ENCODE measurements at regions not wholly inside any gene's neighbourhood (a gene's known extent, or its start where the extent isn't known, plus 50 kb on each side); places are given as distances from the start of the nearest gene placed in this dataset.
"Not testable (repeated sequence)": the region's sequence is repeated elsewhere in the genome, so short reads cannot be mapped to it uniquely, and the experiment has no call there.

DNA sequence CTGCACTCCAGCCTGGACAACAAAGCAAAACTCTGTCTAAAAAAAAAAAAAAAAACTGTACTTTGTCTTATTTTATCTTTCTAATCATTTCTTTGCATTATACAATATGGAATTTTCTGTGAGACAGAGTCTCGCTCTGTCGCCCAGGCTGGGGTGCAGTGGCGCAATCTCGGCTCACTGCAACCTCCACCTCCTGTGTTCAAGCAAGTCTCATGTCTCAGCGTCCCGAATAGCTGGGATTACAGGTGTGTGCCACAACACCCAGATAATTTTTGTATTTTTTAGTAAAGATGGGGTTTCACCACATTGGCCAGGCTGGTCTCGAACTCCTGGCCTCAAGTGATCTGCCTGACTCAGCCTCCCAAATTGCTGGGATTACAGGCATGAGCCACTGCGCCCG, 90.0 kb downstream of the MRPL14 start:
- DNase-seq (ENCODE audit: low read depth in 2 of 2) = not testable (repeated sequence)

DNA sequence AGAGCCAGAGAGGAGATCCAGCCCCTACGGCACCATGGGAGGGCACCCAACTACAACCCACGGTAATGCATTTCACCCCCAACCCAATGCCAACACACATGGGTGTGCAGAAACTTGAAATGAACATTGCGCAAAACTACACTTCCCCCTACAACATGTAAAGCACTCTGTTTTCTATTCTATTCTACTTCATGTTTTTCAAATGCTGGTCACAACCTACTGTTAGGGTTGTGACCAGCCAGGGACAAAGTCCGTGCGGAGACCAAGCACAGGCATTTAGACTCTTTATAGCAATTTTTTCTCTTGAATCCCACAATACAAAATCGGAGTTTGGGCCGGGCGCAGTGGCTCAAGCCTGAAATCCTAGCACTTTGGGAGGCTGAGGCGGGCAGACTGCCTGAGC, 90.6 kb downstream of the MRPL14 start:
- DNase-seq (ENCODE audit: low read depth in 2 of 2) = no peak

DNA sequence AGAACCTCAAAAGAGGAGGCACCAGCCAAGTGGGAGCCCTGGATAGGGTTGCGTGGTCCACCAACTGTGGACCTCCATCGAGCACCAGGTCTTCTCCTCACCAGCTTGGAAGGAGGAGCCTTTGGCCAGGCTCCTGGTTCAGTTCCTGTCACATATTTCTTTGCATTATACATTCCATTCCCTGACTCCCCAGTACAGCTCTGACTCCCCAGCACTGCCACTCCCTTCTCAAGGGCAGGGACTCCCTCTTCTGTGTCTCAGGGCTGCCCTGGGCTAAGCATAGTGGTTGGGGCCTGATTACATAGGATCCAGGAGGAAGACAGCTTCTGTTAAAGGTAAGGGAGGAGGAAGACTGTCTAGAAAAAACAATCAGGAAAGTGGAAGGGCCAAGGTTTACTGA, 91.1 kb downstream of the MRPL14 start:
- DNase-seq (ENCODE audit: low read depth in 2 of 2) = no peak

DNA sequence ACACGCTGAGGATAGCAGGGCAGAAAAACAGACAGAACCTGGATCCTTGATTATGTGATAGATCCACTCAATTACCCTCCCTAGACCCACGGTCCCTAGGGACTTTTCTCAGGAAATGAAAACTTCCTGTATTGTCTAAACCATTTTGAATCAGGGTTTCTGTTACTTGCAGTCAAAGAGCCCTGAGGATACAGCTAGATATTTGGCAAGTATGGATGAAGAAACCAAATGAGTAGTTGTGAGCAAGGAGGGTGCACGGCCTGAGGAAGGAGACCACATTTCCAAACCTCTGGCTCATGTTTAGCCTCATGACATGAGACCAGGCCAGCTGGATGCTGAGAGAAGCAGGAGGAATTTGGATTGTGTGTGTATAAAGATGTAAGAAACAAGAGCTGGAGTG, 91.6 kb downstream of the MRPL14 start:
- DNase-seq (ENCODE audit: low read depth in 2 of 2) = no peak

DNA sequence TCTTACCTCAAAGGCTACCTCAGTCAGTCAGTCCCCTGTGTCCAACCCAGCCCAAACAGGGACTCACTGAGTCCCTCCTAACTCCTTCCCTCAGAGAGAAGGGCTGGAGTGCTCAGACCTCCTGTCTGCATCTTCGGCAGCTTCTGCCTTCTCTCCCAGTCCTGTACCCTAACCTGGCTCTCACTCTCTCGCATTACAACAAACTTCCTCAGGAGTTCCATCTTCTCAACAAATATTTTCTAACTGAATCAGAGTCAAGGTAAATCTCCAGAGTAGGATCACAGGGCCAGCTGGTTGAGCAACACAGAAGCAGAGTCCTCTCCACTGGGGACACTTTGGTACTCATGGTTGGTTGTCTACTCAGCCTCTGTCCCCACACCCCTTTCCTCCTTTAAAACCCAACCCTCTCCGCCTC, 92.3 kb downstream of the MRPL14 start:
- DNase-seq (ENCODE audit: low read depth in 2 of 2) = no peak

DNA sequence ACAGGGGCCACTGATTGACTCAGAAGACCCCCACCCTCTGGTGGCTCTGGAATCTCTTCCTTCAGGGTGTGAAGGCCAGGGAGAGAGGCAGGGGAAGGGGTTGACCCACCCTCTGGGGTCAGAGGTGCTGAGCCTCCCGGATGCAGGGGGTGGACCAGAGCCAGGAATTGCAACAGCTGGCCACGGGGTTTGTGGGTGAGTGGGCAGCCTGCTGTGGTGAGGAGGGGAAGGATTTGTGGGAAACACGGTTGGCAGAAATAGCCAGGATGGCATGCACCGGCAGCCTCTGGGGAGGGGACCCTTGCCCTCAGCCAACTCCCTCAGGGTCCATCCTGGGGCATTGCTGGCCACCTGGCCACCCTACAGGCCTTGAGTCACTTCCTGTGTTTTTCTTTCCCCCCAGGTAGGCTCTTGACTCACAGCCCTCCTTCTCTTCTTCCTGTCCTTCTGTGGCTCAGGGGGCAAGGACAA, 92.8 kb downstream of the MRPL14 start:
- no peak for DNase-seq (ENCODE audit: low read depth in 2 of 2)

DNA sequence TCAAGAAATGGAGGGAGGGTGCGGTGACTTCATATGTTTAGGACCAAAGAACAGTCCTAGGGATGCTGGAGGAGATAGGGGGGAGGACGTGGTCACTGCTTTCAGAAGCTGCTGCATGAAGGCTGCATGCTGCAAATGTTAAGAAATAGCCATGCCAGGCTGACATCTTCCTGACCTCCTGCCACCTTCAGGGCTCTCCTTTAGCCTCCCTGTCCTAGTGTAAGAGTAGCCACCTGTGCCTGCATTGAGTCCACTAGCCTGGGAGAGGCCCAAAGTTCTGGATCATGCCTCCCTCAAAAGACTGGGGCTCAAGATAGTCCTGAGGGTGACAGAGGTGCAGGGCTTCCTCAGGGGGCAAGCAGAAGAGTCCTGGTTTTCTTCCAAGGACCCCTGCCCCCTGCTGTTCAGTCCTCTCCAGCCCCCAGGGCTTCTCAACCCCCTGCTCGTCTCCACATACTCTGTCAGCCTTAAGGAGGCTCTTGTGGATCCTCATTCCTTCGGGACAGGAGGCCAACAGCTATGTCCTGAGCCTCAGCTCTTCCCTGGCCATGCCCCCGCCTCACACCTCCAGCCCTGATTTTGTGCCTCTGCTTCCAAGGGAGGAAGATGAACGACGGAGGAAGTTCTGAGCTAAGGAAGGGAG, 96.3 kb downstream of the MRPL14 start:
- DNase-seq (ENCODE audit: low read depth in 2 of 2) = no peak

DNA sequence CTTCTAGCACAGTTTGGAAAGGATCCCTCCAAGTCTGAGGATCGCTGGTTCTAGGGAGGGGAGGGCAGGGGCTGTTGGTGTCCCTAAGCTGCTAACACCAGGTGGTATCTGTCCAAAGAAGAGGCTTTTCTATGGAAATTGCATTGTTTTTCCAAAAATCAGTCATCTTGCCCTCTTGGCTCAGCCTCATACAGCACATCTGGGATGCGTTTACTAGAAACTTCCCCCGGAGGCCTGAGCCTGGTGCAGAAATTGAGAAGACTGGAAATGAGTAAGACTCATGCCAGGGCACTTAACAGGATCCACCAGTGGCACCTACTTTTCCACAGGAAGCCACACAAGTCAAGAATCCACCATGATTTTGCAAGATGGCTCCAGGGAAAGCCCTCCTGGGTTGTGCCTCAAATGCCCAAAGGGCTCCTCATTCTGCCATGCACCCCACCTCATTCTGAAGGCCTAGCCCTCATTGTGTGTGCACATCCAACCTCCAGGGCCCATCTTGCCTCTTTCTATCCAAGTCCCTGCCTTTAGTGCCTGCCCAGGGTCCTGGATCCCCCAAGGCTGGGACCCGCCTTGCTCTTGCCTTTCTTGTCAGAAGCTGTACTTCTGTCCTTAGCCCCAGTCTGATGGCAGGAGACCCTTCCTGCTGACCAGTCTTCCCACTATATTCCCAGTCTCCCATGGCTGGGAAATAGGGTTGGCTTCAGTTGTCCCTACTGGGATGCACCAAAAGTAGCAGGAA, 97.6 kb downstream of the MRPL14 start:
- DNase-seq (ENCODE audit: low read depth in 2 of 2) = no peak

DNA sequence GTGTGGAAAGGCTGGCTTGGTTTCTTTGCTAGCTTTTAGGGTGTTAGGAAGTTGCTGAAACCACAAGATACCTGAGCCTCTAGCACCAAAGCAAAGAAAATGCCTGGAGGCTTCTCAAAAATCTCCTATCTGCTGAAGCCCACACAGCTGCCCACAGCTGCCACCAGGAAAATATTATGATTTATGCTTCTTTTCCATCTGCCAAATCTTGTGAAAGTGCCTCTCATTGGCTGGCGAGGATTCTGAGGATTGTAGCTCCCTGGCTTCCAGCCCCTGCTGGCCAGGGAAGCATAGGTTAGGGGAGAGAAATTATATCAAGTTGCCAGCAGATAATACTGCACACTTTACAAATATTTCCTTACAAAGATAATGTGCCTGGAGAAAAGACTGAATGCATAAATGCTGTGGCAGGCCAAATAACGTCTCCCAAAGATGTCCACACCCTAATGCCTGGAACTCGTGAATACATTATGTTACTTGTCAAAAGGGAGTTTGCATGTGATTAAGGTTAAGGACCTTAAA, 98.4 kb downstream of the MRPL14 start:
- no peak for DNase-seq (ENCODE audit: low read depth in 2 of 2)

DNA sequence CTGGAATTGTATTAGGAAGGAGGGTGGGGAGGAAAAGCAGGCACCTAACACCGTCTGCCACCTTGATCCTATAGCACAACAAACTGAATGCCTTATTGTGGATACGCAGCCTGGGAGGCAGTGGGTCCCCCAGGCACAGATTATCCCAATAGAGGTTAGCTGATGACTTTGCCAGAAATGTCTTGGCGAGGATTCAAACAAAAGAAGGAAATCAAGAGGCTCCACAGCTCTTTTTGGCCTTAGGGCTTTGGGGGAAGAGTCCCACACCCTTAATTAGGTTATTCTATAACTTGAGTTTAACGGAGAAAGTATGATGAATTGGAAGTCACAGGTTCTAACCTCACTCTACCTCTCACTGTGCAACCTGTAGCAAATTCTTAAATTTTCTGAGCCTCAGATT, 102.0 kb downstream of the MRPL14 start:
- DNase-seq (ENCODE audit: low read depth in 2 of 2) = no peak

DNA sequence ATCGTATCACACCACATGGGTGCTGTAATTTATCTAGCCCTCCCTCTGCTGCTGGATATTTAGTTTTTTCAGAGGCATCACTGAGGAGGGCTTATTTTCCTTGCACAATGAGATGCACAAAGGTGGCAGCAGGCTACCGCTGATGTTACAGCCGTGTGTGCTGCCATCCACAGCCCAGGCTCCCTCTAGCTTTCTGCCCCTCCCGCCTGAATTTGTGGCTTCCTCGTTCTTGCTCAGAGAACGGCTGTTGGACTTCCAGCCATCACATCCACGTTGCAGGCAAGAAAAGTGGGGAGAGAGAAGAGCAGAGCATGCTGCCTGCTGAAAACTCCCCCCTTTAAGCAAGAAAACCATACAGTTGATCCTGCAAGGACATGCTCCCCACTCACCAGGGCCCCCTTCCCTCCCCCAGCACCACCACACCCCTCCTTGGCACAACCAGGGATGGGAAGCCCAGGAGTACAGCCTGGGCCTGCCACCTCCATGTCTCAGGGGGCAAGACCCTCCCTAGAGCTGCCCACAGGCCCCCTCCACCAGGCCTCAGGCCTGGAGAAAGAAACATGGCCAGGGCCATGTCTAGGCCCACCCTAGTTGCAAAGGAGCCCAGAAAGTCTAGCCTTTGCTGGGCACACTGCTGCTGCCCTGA, 102.6 kb downstream of the MRPL14 start:
- DNase-seq (ENCODE audit: low read depth in 2 of 2) = no peak

DNA sequence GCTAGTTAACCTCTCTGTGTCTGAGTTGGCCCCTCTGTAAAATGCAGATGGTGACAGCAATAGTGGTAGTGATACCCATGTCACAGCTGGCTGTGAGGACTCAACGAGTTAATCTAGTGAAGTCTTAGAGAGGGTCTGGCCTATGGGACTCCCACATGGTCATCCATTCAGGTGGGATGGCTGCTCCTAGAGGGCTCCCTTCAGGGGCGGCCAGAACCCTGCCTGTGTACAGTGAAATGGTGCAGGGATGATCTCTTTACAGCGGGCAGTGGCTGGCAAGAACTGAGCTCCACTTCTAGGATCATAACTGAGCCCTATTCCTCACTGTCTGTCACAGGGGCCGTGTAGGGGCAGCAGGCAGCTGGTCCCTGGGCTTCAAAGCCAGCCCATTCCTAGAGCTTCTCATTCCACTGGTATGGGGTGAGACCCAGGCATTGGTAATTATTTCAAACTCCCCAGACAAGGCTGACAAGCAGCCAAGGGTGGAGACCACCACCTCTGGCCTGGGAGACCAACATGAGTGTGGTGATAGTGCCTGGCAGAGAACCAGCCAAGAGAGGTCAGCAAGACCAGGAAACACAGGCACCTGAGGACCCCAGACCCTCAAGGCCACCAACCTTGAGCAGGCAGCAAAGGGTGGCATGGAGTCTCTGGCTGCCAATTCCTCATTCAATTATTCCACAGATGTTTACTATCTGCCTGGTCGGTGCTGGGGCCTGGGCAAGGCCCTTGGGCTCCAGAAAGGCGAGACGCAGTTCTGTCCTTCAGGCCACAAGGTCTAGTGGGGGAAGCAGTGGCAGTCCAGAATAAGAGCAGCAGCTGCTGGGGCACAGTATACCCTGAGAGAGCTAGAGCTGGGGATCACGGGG, 103.4 kb downstream of the MRPL14 start:
- DNase-seq (ENCODE audit: low read depth in 2 of 2) = no peak

DNA sequence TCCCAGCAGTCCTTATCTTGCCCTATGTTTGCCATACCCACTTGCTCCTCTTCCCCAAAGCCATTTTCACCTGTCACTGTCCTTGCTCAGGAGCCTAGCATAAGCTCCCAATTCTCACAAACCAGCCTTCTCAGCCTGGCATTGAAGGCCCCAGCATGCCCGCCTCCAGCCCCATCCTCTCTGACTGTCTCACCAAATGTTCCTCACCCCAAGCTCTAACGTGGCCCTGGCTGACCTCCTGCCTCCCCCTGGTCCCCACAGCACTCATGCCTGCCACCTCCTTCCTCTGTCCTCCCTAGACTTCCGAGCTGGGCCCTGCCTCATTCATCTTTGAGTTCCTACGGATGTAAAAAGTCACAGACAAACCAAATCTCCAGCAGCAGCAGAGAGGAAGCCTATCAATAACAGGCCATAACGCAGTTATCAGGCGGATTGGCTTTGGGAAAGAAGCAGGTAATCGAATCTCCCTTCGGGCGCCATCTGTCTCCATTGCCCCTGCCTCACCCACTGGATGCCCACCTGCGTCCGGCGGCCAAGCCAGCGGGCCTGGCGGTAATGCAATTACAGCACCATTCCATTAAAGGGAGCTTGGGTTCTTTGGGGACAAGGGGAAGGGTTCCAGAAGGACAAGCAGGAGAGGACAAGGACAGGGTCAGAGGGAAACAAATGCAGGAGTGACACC, 104.4 kb downstream of the MRPL14 start:
- DNase-seq (ENCODE audit: low read depth in 2 of 2) = no peak

DNA sequence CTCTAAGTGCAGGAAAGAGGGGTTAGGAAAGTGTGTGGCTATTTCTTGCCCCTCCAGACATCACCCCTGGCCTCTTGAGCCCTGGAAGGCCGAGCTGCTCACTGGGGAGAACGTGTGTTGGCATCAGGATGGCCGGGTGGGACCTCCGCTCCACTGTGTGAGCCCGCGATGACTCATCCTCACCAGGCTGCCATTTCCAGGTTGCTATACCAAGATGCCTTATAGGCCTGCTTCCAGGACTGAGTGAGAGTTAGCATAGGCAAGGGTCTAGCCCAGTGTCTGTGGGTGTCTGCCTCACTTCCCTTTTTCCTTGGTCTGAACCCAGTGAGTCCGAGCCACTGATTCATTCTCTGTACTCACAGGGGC, 105.0 kb downstream of the MRPL14 start:
- no peak for DNase-seq (ENCODE audit: low read depth in 2 of 2)

DNA sequence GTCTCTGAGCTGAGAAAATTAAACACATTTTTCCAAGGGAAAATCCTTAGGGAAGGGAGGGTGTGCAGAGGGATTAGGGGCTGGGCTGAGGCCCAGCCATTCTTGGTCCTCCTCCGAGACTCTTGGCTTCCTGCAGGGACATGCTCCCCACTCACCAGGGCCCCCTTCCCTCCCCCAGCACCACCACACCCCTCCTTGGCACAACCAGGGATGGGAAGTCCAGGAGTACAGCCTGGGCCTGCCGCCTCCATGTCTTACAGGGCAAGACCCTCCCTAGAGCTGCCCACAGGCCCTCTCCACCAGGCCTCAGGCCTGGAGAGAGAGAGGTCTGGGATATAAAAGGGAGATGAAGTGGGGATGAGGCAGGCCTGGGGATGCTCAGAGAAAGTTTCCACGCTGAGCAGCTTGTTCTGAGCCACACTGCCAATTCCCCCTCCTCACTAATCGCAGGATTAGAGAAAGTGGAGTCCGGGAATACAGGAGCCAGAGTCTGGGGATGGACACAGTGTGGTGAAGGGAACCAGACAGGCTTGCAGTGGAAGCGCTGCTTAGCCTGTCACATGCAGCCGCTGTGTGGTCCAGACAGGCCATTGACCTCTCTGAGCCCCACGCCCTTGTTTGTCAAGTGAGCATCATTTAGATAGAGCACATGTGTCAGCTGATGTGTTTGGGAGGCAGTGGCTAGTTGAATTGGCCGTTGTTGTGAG, 105.5 kb downstream of the MRPL14 start:
- DNase-seq (ENCODE audit: low read depth in 2 of 2) = no peak

DNA sequence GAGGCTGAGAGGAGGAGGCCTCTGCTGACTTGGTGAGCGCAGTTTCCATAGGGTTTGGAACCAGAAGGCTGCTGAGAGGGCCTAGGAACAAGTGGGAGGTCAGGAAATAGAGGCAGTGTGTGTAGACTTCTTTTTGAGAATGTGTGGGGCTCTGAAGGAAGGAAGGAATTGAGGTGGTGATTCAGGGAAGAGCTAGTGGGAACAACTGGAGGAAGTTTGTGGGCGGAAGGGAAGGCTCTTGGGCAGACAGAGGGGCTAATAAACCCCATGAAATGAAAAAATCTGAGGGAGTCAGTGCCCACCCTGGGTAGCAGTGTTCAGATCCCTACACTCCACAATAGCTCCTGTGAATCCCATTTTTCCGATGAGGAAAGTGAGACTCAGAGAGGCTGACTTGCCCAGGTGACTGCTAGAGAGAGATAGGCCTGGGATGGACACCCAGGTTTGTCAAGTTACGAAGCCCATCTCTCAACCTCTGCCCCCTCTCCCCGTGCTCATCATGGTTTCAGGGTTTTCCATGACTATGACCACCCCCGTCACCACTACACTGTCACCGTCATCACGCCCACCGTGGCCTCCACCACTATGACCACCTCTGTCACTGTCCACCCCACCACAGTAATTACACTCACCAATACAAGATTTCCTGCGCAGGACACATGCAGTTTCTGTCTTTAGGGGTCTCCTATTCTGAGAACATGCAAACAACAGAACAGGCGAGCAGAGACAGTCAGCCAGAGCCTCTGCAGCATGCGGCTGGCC, 106.4 kb downstream of the MRPL14 start:
- DNase-seq (ENCODE audit: low read depth in 2 of 2) = no peak

DNA sequence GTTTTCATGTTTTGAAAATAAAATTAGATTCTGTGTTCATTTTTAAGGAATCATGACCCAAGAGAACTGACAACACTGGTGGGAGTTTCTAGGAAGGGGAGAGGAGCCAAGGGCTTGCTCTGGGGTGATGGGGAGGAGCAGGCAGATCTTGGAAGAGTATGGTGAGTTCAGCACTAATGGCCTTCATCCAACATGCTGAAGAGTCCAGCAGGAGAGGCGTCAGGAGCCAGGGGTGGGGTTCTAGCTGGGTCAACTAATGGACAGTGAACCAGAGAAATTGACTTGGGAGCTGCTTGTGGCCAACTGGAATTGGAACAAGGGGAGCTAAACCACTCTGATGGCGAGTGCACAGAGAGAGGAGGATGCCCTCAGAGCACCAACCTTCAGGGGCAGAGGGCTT, 107.1 kb downstream of the MRPL14 start:
- no peak for DNase-seq (ENCODE audit: low read depth in 2 of 2)

DNA sequence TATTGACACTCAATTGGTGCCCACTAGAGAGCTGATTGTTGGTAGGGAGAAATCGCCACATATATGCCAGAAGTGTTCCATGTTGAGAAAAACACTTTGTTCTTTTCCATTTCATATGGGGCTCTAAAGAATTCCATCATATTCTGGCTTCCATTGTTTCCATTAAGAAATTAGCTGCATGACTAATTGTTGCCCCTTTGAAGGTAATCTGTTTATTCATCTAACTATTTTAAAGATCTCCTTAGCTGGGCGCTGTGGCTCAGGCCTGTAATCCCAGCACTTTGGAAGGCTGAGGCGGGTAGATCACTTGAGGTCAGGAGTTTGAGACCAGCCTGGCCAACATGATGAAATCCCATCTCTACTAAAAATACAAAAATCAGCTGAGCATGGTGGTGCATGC, 109.9 kb downstream of the MRPL14 start:
- not testable (repeated sequence) for DNase-seq (ENCODE audit: low read depth in 2 of 2)

DNA sequence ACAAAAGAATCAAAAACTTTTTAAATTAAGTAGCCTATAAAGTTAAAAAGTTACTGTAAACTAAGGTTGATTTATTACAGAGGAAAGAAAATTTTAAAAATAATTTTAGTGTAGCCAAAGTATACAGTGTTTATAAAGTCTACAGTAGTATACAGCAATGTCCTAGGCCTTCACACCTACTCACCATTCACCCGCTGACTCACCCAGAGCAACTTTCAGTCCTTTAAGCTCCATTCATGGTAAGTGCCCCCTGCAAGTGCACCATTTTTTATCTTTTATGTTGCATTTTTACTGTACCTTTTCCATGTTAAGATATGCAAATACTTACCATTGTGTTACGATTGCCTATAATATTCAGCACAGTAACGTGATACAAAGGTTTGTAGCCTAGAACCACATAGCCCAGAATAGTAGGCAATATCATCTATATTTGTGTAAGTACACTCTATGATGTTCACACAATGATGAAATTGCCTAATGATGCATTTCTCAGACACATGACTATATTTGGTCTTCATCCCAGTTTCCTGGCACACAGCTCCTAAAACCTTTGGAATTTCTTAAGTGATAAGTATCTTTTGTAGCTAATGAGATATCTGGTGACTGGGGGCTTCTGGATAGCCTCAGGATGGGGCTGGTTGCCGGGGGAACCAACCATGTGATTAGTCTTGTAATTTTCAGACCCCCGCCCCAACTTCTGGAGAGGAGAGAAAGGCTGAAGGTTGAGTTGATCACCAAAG, 111.0 kb downstream of the MRPL14 start:
- DNase-seq (ENCODE audit: low read depth in 2 of 2) = no peak
